Stomach smooth muscle (tissue), 2 donors: ENCODE measurements at regions not wholly inside any gene's neighbourhood (a gene's known extent, or its start where the extent isn't known, plus 50 kb on each side); places are given as distances from the start of the nearest gene placed in this dataset.

ENCODE experiments used
- H3K27ac ChIP-seq: one replicate; pipeline ENCODE4 v1.7.0; 2013; ENCODE audit warnings: mild to moderate bottlenecking, low read length, inconsistent platforms
- H3K27me3 ChIP-seq, 2 donors: one replicate each; pipeline ENCODE4 v1.7.0; 2013; ENCODE audit warnings: low read length in 2 of 2; ENCODE audit not compliant: insufficient read depth in 2 of 2, control insufficient read depth in 1 of 2
- H3K36me3 ChIP-seq, 2 donors: one replicate each; pipeline ENCODE4 v1.7.0; 2013; ENCODE audit warnings: low read length in 2 of 2; ENCODE audit not compliant: control insufficient read depth in 2 of 2, insufficient read depth in 2 of 2
- H3K4me1 ChIP-seq: one replicate; pipeline ENCODE4 v1.7.0; 2013; ENCODE audit warnings: low read length; ENCODE audit not compliant: control insufficient read depth, insufficient read depth
- H3K4me3 ChIP-seq, 2 donors: one replicate each; pipeline ENCODE4 v1.7.0; 2013; ENCODE audit warnings: low read length in 2 of 2
- H3K9ac ChIP-seq, 2 donors: one replicate each; pipeline ENCODE4 v1.7.0; 2013; ENCODE audit warnings: low read length in 2 of 2, mild to moderate bottlenecking in 1 of 2
- H3K9me3 ChIP-seq, 2 donors: one replicate each; pipeline ENCODE4 v1.7.0; 2013; ENCODE audit warnings: low read length in 2 of 2; ENCODE audit not compliant: control insufficient read depth in 2 of 2
- donor health status: healthy.
- donor health status: Pancreatic carcinoma.

- Histone ChIP-seq H3K4me3 (no peak overlapping the region), H3K36me3 (no peaks in the 10 kb centered on the region), H3K27me3 (no peaks in the 10 kb centered on the region), H3K9ac (no peak overlapping the region), H3K4me1 (no peaks in the 10 kb centered on the region), H3K27ac (no peak overlapping the region), H3K9me3 (no peaks in the 10 kb centered on the region)
Measured at GRCh38 chr3:137509354-137510045, 254.6 kb upstream of the SOX14 start.

GRCh38 chr3:137511655-137512054 lies 252.5 kb upstream of the SOX14 start:
- Histone ChIP-seq H3K9ac (no peak overlapping the region), H3K36me3 (no peaks in the 10 kb centered on the region), H3K4me3 (no peak overlapping the region), H3K4me1 (no peaks in the 10 kb centered on the region), H3K27me3 (no peaks in the 10 kb centered on the region), H3K9me3 (no peaks in the 10 kb centered on the region), H3K27ac (no peak overlapping the region)

- Histone ChIP-seq H3K9me3 (no peaks in the 10 kb centered on the region), H3K4me3 (no peak overlapping the region), H3K27me3 (no peaks in the 10 kb centered on the region), H3K9ac (no peak overlapping the region), H3K27ac (no peak overlapping the region), H3K4me1 (no peaks in the 10 kb centered on the region), H3K36me3 (no peaks in the 10 kb centered on the region)
Measured at GRCh38 chr3:137514853-137515252, 249.3 kb upstream of the SOX14 start.

GRCh38 chr3:137519602-137520001 lies 244.5 kb upstream of the SOX14 start:
- H3K4me3 ChIP-seq: no peak overlapping the region
- H3K4me1 ChIP-seq: no peaks in the 10 kb centered on the region
- no peaks in the 10 kb centered on the region for H3K9me3 ChIP-seq
- H3K36me3 ChIP-seq: no peaks in the 10 kb centered on the region
- H3K9ac ChIP-seq: no peak overlapping the region
- H3K27me3 ChIP-seq: no peaks in the 10 kb centered on the region
- no peak overlapping the region for H3K27ac ChIP-seq

GRCh38 chr3:137524751-137525150 lies 239.4 kb upstream of the SOX14 start:
- Histone ChIP-seq H3K9me3 (no peaks in the 10 kb centered on the region), H3K4me1 (no peaks in the 10 kb centered on the region), H3K27me3 (no peaks in the 10 kb centered on the region), H3K36me3 (no peaks in the 10 kb centered on the region), H3K9ac (no peak overlapping the region), H3K27ac (no peak overlapping the region), H3K4me3 (no peak overlapping the region)

- Histone ChIP-seq H3K4me3 (no peak overlapping the region), H3K27ac (no peak overlapping the region), H3K27me3 (no peaks in the 10 kb centered on the region), H3K4me1 (no peaks in the 10 kb centered on the region), H3K36me3 (no peaks in the 10 kb centered on the region), H3K9ac (no peak overlapping the region), H3K9me3 (no peaks in the 10 kb centered on the region)
Measured at GRCh38 chr3:137525471-137525870, 238.6 kb upstream of the SOX14 start.

- Histone ChIP-seq H3K4me1 (no peaks in the 10 kb centered on the region), H3K27me3 (no peaks in the 10 kb centered on the region), H3K9me3 (no peaks in the 10 kb centered on the region), H3K27ac (no peak overlapping the region), H3K9ac (no peak overlapping the region), H3K4me3 (no peak overlapping the region), H3K36me3 (no peaks in the 10 kb centered on the region)
Measured at GRCh38 chr3:137542049-137542448, 222.1 kb upstream of the SOX14 start.

- Histone ChIP-seq H3K4me3 (no peak overlapping the region), H3K9ac (no peak overlapping the region), H3K36me3 (no peaks in the 10 kb centered on the region), H3K9me3 (no peaks in the 10 kb centered on the region), H3K27ac (no peak overlapping the region), H3K27me3 (no peaks in the 10 kb centered on the region), H3K4me1 (no peaks in the 10 kb centered on the region)
Measured at GRCh38 chr3:137554242-137554641, 209.9 kb upstream of the SOX14 start.

- H3K9me3 ChIP-seq: peaks cover 0 to 2% of the 10 kb centered on the region in 2 donors
- no peaks in the 10 kb centered on the region for H3K36me3 ChIP-seq
- H3K4me1 ChIP-seq: no peaks in the 10 kb centered on the region
- H3K27ac ChIP-seq: no peak overlapping the region
- no peak overlapping the region for H3K9ac ChIP-seq
- H3K4me3 ChIP-seq: no peak overlapping the region
- H3K27me3 ChIP-seq: no peaks in the 10 kb centered on the region
Measured at GRCh38 chr3:137568880-137569279, 195.2 kb upstream of the SOX14 start.

GRCh38 chr3:137572931-137573330 lies 191.2 kb upstream of the SOX14 start:
- Histone ChIP-seq H3K4me3 (no peak overlapping the region), H3K9ac (no peak overlapping the region), H3K9me3 (no peaks in the 10 kb centered on the region), H3K36me3 (no peaks in the 10 kb centered on the region), H3K27ac (no peak overlapping the region), H3K4me1 (no peaks in the 10 kb centered on the region), H3K27me3 (no peaks in the 10 kb centered on the region)

GRCh38 chr3:137582484-137582883 lies 181.6 kb upstream of the SOX14 start:
- Histone ChIP-seq H3K4me1 (no peaks in the 10 kb centered on the region), H3K4me3 (no peak overlapping the region), H3K36me3 (no peaks in the 10 kb centered on the region), H3K27ac (no peak overlapping the region), H3K9me3 (peaks cover 0 to 2% of the 10 kb centered on the region in 2 donors), H3K9ac (no peak overlapping the region), H3K27me3 (no peaks in the 10 kb centered on the region)
